ENCODE measurements at regions not wholly inside any gene's neighbourhood (a gene's known extent, or its start where the extent isn't known, plus 50 kb on each side); places are given as distances from the start of the nearest gene placed in this dataset.

DNA sequence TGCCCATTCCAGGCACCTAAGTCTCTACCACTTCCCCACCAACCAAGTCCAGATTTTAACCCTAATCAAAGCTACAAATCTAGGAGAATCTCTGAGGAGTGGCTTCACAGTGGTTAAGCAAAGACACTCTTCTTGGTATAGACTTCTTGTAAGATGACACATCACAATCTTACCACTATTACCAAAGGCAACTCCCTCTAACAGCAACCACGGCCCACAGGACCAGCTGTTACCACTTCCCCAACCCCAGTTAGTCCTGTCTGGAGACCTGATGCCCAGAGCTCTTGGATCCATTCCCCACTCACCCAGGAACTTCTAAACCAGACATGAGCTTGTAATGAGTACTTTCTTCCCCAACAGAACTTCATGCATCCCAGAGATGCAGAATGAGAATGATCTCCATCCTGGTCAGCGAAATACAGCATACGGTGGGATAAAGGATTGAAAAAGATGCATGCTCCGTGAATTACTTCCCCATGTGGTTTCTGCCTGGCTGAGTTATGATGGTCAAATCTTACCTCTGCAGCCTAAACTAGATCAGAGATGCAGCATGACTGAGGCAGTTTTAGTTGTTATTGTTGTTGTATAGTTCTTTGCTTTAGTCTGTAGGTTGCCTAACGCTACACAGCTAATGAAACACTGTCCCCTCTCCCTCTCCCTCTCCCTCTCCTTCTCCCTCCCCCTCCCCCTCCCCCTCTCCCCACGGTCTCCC is 87.7 kb upstream of the FOXN3 start:
- WGBS (ENCODE audit: low lambda C conversion rate) = 78% methylated on average over 6 of the region's 6 CpGs

DNA sequence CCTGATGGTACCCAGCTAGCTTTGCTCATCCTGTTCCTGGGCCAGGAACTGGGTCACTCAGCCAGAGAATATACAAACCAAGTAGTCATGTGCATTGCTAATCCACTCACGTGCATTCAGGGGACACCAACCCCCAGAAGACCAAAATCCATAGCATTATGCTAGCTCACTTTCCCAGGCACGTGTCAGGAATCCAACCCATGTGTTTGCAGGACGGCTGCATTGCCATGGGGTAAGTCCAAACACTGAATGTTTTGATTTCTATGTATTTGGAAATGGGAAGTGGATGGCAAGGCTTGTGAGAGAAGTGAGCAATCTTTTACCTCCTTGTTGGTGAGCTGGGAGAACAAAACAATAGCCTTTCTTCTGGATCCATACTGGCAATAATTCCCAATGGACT is 87.1 kb upstream of the FOXN3 start:
- no peak overlapping the region for H3K4me2 ChIP-seq
- no peaks in the 10 kb centered on the region for H4K20me1 ChIP-seq (ENCODE audit: insufficient read depth)
- no peak for DNase-seq
- no peak for TF ChIP-seq GABPA (IDR thresholded peaks at IDR 0.05; ENCODE audit: low read depth)
- no peak for TF ChIP-seq TEAD4 (IDR thresholded peaks at IDR 0.05; ENCODE audit: borderline replicate concordance, insufficient read depth)
- TF ChIP-seq FOSL2 (IDR thresholded peaks at IDR 0.05; ENCODE audit: borderline replicate concordance, low read depth) = no peak
- no peak for TF ChIP-seq SIN3A (IDR thresholded peaks at IDR 0.05; ENCODE audit: borderline replicate concordance, low read depth, low read length)
- no peak for TF ChIP-seq NFIC (IDR thresholded peaks at IDR 0.05; ENCODE audit: borderline replicate concordance)
- no peak for TF ChIP-seq TCF12 (IDR thresholded peaks at IDR 0.05)
- TF ChIP-seq, protein P1, sequence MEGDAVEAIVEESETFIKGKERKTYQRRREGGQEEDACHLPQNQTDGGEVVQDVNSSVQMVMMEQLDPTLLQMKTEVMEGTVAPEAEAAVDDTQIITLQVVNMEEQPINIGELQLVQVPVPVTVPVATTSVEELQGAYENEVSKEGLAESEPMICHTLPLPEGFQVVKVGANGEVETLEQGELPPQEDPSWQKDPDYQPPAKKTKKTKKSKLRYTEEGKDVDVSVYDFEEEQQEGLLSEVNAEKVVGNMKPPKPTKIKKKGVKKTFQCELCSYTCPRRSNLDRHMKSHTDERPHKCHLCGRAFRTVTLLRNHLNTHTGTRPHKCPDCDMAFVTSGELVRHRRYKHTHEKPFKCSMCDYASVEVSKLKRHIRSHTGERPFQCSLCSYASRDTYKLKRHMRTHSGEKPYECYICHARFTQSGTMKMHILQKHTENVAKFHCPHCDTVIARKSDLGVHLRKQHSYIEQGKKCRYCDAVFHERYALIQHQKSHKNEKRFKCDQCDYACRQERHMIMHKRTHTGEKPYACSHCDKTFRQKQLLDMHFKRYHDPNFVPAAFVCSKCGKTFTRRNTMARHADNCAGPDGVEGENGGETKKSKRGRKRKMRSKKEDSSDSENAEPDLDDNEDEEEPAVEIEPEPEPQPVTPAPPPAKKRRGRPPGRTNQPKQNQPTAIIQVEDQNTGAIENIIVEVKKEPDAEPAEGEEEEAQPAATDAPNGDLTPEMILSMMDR (IDR thresholded peaks at IDR 0.05) = no peak
- no peak for TF ChIP-seq EP300 (IDR thresholded peaks at IDR 0.05; ENCODE audit: borderline replicate concordance in 1 of 2, low read depth in 1 of 2, low read length in 1 of 2)
- TF ChIP-seq RFX5 (IDR thresholded peaks at IDR 0.05; ENCODE audit: low read length) = no peak
- TF ChIP-seq, protein P2, sequence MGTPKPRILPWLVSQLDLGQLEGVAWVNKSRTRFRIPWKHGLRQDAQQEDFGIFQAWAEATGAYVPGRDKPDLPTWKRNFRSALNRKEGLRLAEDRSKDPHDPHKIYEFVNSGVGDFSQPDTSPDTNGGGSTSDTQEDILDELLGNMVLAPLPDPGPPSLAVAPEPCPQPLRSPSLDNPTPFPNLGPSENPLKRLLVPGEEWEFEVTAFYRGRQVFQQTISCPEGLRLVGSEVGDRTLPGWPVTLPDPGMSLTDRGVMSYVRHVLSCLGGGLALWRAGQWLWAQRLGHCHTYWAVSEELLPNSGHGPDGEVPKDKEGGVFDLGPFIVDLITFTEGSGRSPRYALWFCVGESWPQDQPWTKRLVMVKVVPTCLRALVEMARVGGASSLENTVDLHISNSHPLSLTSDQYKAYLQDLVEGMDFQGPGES (IDR thresholded peaks at IDR 0.05; ENCODE audit: low read depth, low read length) = no peak
- no peak for TF ChIP-seq TAF1 (IDR thresholded peaks at IDR 0.05; ENCODE audit: borderline replicate concordance, low read depth, low read length)
- no peak for TF ChIP-seq CHD2 (IDR thresholded peaks at IDR 0.05; ENCODE audit: low read length, partially characterized antibody)
- TF ChIP-seq, protein P3, sequence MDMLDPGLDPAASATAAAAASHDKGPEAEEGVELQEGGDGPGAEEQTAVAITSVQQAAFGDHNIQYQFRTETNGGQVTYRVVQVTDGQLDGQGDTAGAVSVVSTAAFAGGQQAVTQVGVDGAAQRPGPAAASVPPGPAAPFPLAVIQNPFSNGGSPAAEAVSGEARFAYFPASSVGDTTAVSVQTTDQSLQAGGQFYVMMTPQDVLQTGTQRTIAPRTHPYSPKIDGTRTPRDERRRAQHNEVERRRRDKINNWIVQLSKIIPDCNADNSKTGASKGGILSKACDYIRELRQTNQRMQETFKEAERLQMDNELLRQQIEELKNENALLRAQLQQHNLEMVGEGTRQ (IDR thresholded peaks at IDR 0.05; ENCODE audit: borderline replicate concordance, low read depth, low read length) = no peak
- no peak for TF ChIP-seq JUND (IDR thresholded peaks at IDR 0.05)
- TF ChIP-seq FOXJ3 (CRISPR knock-in tag; IDR thresholded peaks at IDR 0.05) = no peak

More for the DNA sequence above, 87.7 kb upstream of the FOXN3 start:
- Histone ChIP-seq H3K9me2 (no peaks in the 10 kb centered on the region), H3K4me2 (no peak overlapping the region), H3F3A (replicated peaks; ENCODE audit: insufficient read depth) (no peaks in the 10 kb centered on the region), H3K9me3 (no peaks in the 10 kb centered on the region), H3K4me3 (ENCODE audit: low read depth in 2 of 2, low read length in 1 of 2) (no peak overlapping the region), H2AFZ (ENCODE audit: low read depth) (no peak overlapping the region), H3K27ac (ENCODE audit: low read depth in 2 of 2, low read length in 1 of 2) (no peak overlapping the region), H3K27me3 (ENCODE audit: insufficient read depth) (no peaks in the 10 kb centered on the region), H3K36me3 (replicated peaks in 1 of 2; ENCODE audit: control insufficient read depth in 1 of 2, insufficient read depth in 2 of 2, low read length in 1 of 2) (no peaks in the 10 kb centered on the region), H3K9ac (no peak overlapping the region), H3K4me1 (ENCODE audit: control insufficient read depth in 1 of 2, insufficient read depth in 2 of 2, low read depth in 1 of 2, low read length in 1 of 2) (peaks cover 0 to 14% of the 10 kb centered on the region in 2 experiments; a peak in 2 of 4 replicates), H3K79me2 (ENCODE audit: insufficient read depth) (no peaks in the 10 kb centered on the region), H4K20me1 (ENCODE audit: insufficient read depth) (no peaks in the 10 kb centered on the region)
- ChIA-PET POLR2A (no interaction called here), CTCF (no interaction called here)
- no peak for DNase-seq
- TF ChIP-seq, protein P2 (IDR thresholded peaks at IDR 0.05; ENCODE audit: low read depth, low read length) = no peak
- TF ChIP-seq FOSL2 (IDR thresholded peaks at IDR 0.05; ENCODE audit: borderline replicate concordance, low read depth) (no peak), TCF12 (IDR thresholded peaks at IDR 0.05) (peak; percentile 44; the same call in 1 of the 2 replicates)
- TF ChIP-seq, protein P4, sequence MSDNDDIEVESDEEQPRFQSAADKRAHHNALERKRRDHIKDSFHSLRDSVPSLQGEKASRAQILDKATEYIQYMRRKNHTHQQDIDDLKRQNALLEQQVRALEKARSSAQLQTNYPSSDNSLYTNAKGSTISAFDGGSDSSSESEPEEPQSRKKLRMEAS (IDR thresholded peaks at IDR 0.05; ENCODE audit: low read depth) = no peak

More for the DNA sequence above, 87.1 kb upstream of the FOXN3 start:
- Histone ChIP-seq H3K9ac (no peak overlapping the region), H3K9me2 (no peaks in the 10 kb centered on the region), H3K36me3 (replicated peaks in 1 of 2; ENCODE audit: control insufficient read depth in 1 of 2, insufficient read depth in 2 of 2, low read length in 1 of 2) (no peaks in the 10 kb centered on the region), H3K27ac (ENCODE audit: low read depth in 2 of 2, low read length in 1 of 2) (no peak overlapping the region), H2AFZ (ENCODE audit: low read depth) (no peak overlapping the region), H3K4me3 (ENCODE audit: low read depth in 2 of 2, low read length in 1 of 2) (no peak overlapping the region), H3F3A (replicated peaks; ENCODE audit: insufficient read depth) (no peaks in the 10 kb centered on the region), H3K9me3 (no peaks in the 10 kb centered on the region), H3K4me1 (ENCODE audit: control insufficient read depth in 1 of 2, insufficient read depth in 2 of 2, low read depth in 1 of 2, low read length in 1 of 2) (peaks cover 0 to 13% of the 10 kb centered on the region in 2 experiments; a peak in 2 of 4 replicates), H3K27me3 (ENCODE audit: insufficient read depth) (no peaks in the 10 kb centered on the region), H3K79me2 (ENCODE audit: insufficient read depth) (no peaks in the 10 kb centered on the region)
- CTCF ChIA-PET = no interaction called here
- POLR2A ChIA-PET = no interaction called here
- WGBS (ENCODE audit: low lambda C conversion rate) = 74% methylated on average over 3 of the region's 3 CpGs
